ENCODE measurements at regions not wholly inside any gene's neighbourhood (a gene's known extent, or its start where the extent isn't known, plus 50 kb on each side); places are given as distances from the start of the nearest gene placed in this dataset.

- DNase-seq: no peak
These were observed 50.6 kb upstream of the DOK6 start for GRCh38 chr18:69349912-69350597.
